ENCODE measurements at regions not wholly inside any gene's neighbourhood (a gene's known extent, or its start where the extent isn't known, plus 50 kb on each side); places are given as distances from the start of the nearest gene placed in this dataset.
"Not testable (repeated sequence)": the region's sequence is repeated elsewhere in the genome, so short reads cannot be mapped to it uniquely, and the experiment has no call there.

GRCh38 chr16:46394149-46394548 lies 227.0 kb downstream of the SHCBP1 start:
- TF ChIP-seq CTCF, POLR2AphosphoS5, POLR2A, EP300 (IDR thresholded peaks at IDR 0.05): not testable (repeated sequence)

Data from upper lobe of left lung (tissue), 4 donors.